Activated CD8-positive, alpha-beta memory T cell treated with anti-CD3 and anti-CD28 coated beads for 36 hours (primary cell): ENCODE measurements at regions not wholly inside any gene's neighbourhood (a gene's known extent, or its start where the extent isn't known, plus 50 kb on each side); places are given as distances from the start of the nearest gene placed in this dataset.
"Not testable (repeated sequence)": the region's sequence is repeated elsewhere in the genome, so short reads cannot be mapped to it uniquely, and the experiment has no call there.

Experiments
- CTCF ChIA-PET: fragments of 350-600 bp; sonication (Branson Sonifier 250); formaldehyde crosslinking; loops from one replicate; lab custom pipeline; 2021; ENCODE audit warnings: antibody characterized with exemption; lab: Charles Lee
- POLR2A ChIA-PET: fragments of 350-600 bp; sonication (Branson Sonifier 250); formaldehyde crosslinking; loops from one replicate; lab custom pipeline; 2021; ENCODE audit warnings: antibody characterized with exemption; lab: Charles Lee

DNA sequence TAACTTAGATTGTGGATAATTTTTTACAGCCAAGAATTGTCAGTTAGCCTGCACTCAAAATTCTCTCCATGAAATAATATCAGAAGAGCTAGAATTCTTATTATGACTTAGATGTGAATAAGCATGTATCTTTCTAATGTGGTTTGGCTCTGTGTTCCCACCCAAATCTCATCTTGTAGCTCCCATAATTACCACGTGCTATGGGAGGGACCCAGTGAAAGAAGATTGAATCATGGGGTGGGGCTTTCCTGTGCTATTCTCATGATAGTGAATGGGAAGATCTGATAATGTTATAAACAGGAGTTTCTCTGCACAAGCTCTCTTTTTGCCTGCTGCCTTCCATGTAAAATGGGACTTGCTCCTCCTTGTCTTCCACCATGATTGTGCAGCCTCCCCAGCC is 176.8 kb downstream of the MAT2B start:
- ChIA-PET CTCF (no interaction called here), POLR2A (no interaction called here)

DNA sequence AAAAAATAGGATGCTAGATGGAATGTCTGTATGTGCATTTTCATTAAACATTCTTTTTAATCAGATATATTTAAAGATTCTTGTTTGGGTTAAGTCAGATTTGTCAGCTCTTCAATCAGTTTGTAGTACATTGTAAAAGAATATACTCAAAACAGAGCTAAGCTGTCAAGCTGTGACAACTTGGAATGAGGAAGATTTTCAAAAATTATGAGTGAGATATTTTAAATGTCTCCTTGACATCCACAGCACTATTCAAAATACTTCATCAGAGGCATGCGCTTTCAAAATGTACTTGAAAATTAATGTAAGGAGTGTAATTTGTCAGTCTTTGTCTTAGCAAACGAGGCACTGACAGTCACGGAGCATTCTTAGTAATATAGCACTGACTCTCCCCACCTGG is 182.0 kb downstream of the MAT2B start:
- POLR2A ChIA-PET: no interaction called here

DNA sequence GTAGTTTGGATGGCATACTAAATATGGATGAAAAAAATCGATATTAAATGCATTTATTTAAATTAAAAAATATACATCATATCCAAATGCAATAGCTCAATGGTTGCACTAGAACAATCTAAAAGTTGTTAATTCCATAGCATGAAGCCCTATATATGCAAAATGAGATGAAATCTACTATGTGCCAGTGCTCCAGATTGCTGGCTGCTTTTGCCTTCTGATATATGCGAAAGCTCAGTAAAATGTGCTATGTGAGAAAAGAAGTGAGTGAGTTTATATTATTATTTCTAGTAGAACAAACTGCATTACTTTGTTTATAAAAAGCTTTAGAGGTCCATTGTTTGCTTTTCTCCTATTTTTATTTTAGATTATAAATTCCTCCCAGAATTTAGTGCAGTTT is 186.7 kb downstream of the MAT2B start:
- POLR2A ChIA-PET: no interaction called here
- CTCF ChIA-PET: no interaction called here

More for the DNA sequence above, 182.0 kb downstream of the MAT2B start:
- CTCF ChIA-PET: no interaction called here

DNA sequence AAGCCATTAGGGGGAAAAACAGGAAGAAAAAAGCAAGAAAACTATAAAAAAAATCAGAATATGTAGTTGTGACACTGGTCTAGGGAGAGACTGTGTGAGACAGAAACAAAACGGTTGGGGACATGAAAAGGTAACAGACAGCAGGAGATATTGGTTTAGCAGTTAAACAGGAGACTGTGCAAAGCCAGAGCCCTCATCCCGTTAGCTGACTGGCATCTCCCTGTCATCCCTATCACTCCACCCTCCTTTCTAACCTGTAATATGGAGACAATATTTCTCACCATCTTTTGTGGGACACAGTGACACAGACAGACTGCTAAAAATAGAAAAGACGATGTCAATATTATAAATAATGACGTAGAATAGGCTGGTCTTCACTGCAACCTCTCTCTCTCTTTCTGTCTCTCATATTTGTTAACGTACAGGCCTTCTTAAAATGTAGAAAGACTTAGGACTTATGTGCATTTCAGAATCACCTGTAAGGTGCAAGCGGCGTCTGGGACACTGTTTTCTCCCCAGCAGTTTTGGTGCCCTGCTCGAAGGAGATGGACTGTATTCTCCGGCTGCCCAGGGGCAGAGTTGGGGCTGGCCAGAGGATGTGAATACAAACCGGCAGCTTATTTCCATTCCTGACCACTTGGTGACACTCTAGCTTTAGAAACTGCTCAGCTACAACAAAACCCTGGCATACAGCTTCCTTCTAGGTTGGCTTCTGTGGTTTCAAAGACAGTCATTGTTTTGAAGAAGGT is 190.6 kb downstream of the MAT2B start:
- CTCF ChIA-PET: no interaction called here
- POLR2A ChIA-PET: no interaction called here

DNA sequence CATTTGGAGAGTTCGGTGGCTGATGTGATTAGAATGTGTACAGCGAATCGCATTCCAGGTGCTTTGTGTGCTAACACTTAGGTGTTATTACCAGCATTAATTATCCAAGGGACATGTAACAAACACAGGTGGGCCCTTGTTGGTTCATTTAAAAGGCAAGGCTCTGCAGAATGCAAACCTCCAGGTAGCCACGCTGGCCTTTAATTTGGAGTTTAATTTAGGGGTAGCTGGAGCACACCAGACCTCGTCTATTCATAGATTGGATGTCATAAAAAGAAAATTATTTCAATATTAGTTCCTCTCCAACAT is 191.1 kb downstream of the MAT2B start:
- POLR2A ChIA-PET: no interaction called here

DNA sequence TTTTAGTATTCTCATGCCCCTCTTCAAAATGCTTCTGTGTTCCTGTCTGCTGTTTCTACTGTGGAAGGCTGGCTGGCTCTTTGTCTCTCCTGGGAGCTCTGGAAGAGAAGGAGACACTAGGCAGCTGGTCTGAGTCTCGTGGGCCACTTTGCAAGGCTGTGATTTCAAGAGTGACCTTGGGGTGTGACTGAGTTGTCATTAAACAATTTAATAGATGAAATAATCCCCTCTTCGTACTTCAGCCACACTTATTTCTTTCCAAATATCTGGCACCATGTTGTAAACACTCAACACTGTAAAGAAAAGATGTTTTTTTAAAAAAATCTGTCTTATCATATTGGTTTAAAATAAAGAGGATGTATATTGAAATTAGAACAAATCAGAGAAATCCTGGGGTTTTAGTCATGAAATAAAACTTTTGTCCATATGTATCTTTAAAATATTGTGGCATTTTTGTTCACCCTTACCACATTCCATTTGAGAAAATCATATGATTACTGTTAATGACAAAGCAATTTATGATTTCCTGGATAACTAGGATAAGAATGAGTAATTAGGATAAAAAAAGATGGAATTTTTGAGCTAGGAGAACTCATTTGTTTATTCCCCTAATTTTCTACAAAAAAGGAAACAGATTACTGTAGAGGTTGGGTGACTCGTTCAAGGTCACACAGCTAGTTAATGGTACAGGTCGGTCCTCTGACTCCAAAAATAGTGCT is 200.8 kb downstream of the MAT2B start:
- POLR2A ChIA-PET: no interaction called here
- CTCF ChIA-PET: no interaction called here

More for the DNA sequence above, 191.1 kb downstream of the MAT2B start:
- CTCF ChIA-PET: no interaction called here

DNA sequence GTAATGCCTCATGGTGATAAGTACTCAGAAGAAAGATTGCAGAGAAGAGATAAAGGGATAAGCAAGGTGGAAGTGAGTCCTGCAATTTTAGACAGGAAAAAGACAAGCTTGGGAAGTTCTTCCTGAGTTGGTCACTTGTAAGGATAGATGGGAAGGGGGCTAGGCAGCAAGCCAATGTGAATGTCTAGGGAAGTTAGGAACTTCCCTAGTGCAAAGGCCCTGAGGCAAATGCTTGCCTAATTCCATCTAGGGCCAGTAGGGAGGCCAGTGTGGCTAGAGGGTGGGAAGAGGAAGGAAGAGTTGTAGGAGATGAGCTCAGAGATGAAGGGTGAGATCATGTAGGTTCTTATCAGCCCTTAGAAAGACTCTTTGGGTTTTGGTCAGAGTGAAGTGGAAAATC is 206.6 kb downstream of the MAT2B start:
- ChIA-PET POLR2A (no interaction called here), CTCF (no interaction called here)

DNA sequence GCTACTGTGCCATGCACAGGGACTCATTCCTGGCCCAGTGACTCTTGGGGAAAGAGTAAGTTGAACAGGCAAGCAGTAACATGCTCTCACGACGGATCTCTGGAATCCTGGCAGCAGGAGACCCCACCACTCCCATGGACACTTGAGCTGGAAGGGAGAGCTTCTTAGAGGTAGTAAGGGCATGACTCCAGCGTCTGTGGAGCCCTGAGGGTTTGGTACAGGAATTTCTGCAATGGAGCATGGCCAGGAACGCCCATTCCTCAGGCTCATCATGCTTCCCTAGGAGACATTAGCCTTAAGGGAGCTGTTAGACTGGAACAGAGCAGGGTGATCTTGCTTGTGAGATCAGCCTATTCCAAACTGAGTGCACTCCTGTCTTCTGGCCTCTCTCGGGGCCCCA is 212.9 kb downstream of the MAT2B start:
- POLR2A ChIA-PET: no interaction called here
- CTCF ChIA-PET: no interaction called here

DNA sequence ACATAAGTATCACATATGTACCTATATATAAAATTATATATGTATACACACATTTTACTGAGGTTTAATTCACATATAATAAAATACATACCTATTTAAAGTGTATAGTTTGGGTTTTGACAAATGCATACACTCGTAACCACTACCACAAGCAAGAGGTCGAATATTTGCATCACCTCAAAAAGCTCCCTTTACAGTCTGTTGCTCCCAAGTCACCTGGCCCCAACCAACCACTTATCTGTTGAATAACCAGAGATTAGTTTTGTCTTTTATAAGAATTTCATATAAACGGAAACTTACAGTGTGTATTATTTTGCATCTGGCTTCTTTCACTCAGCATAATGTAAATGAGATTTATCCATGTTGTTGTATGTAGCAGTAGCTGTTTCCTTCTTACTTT is 218.9 kb downstream of the MAT2B start:
- CTCF ChIA-PET: no interaction called here
- POLR2A ChIA-PET: no interaction called here

DNA sequence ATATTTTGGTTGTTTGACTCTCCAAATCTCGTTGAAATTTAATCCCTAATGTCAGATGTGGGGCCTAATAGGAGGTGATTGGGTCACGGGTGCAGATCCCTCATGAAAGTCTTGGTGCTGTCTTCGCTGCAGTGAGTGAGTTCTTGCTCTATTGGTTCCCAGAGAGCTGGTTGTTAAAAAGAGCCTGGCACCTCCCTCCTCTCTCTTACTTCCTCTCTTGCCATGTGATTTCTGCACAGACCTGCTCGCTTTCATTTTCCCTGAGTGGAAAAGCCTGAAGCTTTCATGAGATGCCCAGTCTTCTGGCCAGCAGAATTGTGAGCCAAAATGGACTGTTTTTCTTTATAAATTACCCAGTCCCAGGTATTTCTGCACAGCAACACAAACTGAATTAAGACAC is 221.6 kb downstream of the MAT2B start:
- POLR2A ChIA-PET: no interaction called here
- CTCF ChIA-PET: no interaction called here

DNA sequence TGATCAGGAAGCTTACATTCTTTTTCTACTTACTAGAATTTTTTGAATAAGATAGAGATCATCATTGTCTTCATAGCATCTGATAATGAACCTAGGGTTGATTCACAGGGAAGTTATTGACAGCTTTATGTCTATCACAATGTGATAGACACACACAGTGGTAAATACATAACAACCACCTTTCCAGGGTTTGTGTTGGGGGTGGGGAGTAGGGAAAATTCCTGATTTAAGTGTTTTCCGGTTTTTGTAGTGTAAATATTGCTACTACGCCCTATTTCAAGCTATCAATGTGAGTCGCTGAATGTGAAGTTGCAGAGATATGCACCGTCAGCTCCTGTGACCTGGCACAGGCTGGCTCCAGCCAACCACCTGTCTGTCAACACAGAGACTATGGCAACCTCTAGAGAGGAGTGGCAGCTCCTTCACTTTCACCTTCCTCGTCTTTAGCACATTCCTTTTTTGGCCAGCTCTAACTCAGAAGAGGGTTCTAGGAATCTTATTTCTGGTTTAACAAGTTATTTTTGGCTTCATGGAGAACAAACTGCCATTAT is 224.9 kb downstream of the MAT2B start:
- CTCF ChIA-PET: no interaction called here
- POLR2A ChIA-PET: no interaction called here

DNA sequence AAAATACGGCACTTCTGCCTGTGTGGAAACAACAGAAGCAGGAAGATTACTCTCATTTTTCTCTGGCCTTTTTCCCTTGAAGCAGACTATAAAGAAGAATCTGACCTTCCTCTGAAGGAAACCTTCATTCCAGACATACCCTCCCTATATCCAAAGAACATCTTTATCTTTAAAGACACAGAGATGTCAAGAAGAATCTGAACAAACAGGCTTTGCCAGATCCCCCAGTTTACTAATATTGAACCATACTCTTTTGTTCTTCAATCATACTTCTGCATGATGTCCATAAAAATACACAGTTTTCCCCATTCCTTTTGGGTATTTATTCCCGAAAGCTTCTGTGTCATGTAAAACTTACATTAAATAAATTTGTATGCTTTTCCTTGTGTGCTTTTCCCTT is 225.8 kb downstream of the MAT2B start:
- ChIA-PET CTCF (no interaction called here), POLR2A (no interaction called here)

DNA sequence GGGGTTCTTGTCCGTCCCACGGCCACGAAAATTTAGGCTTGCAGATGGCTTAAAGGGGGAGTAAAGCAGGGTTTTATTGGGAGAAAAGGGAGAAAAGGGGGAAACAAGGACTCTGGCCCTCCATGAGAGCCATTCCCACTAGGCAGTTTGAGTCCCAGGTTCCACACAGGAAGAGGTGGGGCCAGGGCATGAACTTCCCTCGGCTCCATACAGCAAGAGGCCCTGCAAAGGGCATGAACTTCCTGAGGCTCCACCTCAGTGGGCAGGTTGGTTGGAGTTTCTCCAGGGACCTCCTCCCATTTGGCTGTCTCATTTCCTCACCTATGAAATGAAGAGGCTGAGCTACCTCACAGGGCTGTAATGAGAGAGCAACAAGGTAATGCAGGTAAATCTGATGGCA is 229.7 kb downstream of the MAT2B start:
- POLR2A ChIA-PET: no interaction called here
- CTCF ChIA-PET: no interaction called here

DNA sequence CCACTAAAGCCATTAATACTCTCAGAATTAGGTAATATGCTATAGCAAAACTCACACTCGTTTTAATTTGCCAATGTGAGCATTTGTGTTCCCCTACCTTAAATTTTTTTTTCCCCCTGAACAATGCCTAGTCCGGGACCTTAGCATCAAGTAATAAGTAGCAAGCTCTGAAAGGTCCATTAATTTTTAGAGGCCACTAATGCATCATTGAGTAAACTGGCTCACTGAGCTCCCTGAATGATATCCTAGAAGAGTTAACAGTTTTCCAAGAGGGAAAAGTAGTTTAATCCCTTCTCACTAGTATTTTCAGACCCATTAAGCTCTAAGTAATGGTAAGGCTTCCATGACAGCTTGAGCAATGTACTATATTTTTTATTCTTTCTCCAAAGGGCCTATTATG is 242.2 kb downstream of the MAT2B start:
- ChIA-PET POLR2A (no interaction called here), CTCF (no interaction called here)

DNA sequence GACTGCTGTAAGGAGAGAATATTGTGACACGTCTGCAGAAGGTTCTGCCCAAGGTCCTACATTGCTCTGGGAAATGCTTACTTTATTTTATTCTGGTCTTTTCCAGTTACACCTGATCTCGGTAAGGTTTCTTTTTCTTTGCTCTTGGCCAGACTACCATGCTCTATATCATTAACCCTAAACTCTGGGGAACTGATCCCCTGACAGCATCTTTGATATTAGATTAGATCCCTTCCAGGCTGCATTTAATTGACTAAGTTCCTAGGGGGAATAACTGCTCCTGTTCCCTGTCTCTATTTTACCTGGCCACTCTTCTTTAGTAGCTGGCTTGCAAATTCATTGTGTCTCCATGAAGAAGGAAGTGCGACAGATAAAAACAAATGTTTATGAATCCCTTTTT is 243.5 kb downstream of the MAT2B start:
- CTCF ChIA-PET: no interaction called here
- POLR2A ChIA-PET: no interaction called here

DNA sequence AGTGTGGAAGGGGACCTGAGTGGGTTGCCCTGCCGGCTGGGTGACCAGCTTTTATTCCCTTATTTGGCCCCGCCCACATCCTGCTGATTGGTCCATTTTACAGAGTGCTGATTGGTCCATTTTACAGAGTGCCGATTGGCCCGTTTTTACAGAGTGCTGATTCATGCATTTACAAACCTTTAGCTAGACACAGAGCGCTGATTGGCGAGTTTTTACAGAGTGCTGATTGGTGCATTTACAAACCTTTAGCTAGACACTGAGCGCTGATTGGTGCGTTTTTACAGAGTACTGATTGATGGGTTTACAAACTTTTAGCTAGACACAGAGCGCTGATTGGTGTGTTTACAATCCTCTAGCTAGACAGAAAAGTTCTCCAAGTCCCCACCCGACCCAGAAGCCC is 245.0 kb downstream of the MAT2B start:
- CTCF ChIA-PET, POLR2A ChIA-PET: not testable (repeated sequence)

DNA sequence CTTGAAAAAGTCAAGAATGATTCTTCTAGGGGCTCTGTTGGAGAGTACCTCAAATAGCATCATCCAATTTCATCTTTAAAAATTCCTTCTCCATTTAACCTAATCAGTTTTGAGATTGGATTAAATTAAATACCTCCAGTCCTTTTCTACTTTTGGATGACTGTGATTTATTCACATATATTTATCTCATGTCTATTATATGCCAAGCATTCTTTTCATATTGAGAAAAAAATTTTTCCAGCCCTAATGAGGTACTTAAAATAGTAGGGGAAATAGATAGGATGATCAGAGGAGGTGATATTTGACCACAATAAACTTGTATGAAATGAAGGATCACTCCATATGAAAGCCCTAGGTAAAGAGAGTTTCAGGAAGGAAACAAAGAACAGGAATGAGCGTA is 250.1 kb downstream of the MAT2B start:
- POLR2A ChIA-PET: no interaction called here
- CTCF ChIA-PET: no interaction called here

DNA sequence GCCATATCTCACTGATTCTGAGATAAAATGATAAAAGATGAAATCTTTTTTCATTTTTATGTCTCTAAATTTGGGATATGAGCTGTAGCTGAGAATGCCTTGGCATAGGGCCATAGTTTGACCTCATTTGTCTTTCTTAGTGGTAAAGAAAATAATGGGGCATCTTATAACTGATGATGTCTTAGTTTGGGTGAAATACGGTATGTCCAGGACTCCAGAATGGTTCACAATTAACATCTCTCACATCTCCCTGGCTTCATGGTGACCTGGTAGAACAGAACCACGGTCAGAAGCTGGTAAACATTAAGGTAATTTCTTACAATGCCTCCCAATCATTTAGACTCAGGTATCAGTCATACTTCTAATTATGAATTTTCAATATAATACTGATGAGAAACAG is 250.8 kb downstream of the MAT2B start:
- ChIA-PET POLR2A (no interaction called here), CTCF (no interaction called here)

DNA sequence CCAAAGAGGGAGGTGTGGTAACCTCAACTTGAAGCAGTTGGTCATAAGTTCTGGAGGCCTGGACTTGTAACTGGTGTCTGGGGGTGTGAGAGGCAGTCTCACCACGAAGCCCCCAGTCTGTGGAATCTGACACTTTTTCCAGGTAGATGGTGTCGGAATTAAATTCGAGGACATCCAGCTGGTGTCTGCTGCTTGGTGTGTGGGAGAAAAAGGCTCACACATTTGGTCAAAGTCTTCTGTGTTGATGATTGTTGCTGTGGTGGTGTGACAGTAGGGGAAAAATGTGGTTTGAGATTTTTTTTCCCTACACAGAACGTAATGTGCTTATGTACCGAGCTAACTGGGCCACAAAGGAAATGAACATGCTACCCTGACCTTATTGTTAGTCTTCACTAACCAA is 251.9 kb downstream of the MAT2B start:
- CTCF ChIA-PET: no interaction called here

DNA sequence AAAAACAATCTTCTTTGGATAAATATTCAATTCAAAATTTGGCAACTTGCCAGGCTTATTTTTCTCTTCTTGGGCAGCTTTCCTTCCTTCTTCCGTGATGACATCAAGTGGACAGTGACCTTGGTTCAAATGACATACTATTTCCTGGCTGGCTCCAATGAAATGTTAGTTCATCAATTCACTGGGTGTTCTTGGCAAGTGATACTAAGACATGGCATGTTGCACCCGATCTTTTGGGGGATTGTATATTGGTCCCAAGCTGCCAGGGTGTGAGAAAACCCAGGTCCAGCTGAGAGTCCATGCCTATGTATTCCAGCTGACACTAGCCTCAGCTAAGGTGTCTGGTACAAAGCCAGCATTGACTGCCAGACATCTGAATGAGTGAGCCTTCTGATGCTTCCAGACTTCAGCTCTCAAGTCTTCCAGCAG is 252.9 kb downstream of the MAT2B start:
- ChIA-PET POLR2A (no interaction called here), CTCF (no interaction called here)

More for the DNA sequence above, 251.9 kb downstream of the MAT2B start:
- POLR2A ChIA-PET: no interaction called here

DNA sequence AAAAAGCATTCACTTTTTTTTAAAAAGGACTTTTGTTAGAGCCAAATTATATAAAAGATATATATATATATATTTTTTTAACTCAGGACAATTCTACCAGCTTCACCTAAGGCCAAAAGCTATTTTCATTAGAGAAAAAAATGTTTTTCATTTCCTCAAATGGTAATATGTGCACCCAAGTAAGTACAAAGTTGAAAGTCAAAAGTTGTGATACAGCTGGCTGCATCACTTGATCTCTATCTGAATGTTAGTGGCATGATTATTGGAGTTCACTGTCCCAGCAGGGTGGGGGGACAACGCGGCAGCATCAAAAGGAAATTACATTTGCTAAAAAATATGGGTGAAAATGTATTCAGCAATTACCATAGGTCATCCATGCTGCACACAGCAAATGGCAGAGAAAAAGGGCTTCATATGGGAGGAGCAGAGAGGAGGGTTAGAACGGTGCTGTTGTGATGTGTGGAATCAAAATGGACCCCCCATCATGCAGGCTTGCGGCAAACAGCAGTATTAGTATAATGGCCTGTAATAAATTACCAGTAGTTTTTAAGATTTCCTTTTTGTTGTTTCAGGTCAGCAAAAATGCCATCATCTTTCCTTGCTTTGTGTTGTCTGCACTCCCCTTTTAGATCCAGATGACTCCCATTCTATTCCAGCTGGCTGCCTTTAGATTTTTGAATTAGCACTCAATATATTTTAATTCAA is 253.7 kb downstream of the MAT2B start:
- POLR2A ChIA-PET: no interaction called here
- CTCF ChIA-PET: no interaction called here
